ENCODE measurements at regions not wholly inside any gene's neighbourhood (a gene's known extent, or its start where the extent isn't known, plus 50 kb on each side); places are given as distances from the start of the nearest gene placed in this dataset.

DNA sequence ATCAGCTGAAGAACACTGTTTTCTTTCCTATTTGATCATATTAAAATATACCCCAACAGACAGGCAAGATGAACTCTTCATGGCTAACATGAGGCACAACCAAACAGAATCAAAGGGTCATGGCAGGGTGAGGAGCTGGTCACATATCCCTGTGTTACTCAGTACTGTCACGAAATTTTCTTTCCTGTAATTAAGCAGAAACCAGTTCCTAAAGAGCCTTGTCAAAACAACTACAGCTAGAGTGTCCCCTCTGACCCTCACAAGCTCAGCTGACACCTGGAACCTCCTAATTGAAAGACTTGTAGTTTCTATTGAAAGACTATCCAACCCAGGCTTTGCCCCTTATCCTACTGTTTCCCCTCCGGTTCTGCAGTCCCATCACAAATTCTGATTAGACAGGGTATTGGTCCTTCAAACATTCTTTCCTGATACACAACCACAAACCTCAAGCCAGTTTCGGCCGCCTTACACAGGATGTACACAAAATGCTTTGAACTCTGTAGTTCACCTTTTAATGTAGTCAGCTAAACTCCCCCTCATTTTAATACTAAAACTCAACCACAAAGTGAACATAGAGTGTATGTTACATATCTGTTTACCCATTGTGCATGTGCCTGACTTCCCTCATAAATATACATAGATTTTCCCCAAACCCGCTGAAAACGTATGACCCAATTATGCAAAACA, 651.9 kb downstream of the MRPL39 start:
- Histone ChIP-seq H3K27me3 (ENCODE audit: control insufficient read depth, insufficient read depth, low read length) (no peaks in the 10 kb centered on the region), H3K4me1 (ENCODE audit: control insufficient read depth, insufficient read depth, low read length) (no peaks in the 10 kb centered on the region), H3K4me3 (ENCODE audit: low read length) (no peak overlapping the region), H3K36me3 (ENCODE audit: control insufficient read depth, insufficient read depth, low read length) (no peaks in the 10 kb centered on the region), H3K27ac (ENCODE audit: low read length) (no peak overlapping the region), H3K9me3 (ENCODE audit: control insufficient read depth, insufficient read depth, low read length) (no peaks in the 10 kb centered on the region)
- peaks cover 6% of the 10 kb centered on the region for H3K36me3 Mint-ChIP-seq
- peaks cover 10 to 13% of the 10 kb centered on the region in 2 donors for H3K9me3 Mint-ChIP-seq
- TF ChIP-seq, protein P1, sequence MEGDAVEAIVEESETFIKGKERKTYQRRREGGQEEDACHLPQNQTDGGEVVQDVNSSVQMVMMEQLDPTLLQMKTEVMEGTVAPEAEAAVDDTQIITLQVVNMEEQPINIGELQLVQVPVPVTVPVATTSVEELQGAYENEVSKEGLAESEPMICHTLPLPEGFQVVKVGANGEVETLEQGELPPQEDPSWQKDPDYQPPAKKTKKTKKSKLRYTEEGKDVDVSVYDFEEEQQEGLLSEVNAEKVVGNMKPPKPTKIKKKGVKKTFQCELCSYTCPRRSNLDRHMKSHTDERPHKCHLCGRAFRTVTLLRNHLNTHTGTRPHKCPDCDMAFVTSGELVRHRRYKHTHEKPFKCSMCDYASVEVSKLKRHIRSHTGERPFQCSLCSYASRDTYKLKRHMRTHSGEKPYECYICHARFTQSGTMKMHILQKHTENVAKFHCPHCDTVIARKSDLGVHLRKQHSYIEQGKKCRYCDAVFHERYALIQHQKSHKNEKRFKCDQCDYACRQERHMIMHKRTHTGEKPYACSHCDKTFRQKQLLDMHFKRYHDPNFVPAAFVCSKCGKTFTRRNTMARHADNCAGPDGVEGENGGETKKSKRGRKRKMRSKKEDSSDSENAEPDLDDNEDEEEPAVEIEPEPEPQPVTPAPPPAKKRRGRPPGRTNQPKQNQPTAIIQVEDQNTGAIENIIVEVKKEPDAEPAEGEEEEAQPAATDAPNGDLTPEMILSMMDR (IDR thresholded peaks at IDR 0.05), result no peak
- H3K27me3 Mint-ChIP-seq (ENCODE audit: low read depth in 2 of 2), result no peaks in the 10 kb centered on the region
- H3K4me1 Mint-ChIP-seq, result no peaks in the 10 kb centered on the region
- no peak overlapping the region for H3K4me3 Mint-ChIP-seq
- 49% methylated on average over 6 of the region's 6 CpGs for WGBS (ENCODE audit: insufficient coverage)
- no peak overlapping the region for H3K27ac Mint-ChIP-seq
- DNase-seq, result no peak
- no peak for ATAC-seq
- intact Hi-C loops (cut with micrococcal nuclease), result no loop called here

DNA sequence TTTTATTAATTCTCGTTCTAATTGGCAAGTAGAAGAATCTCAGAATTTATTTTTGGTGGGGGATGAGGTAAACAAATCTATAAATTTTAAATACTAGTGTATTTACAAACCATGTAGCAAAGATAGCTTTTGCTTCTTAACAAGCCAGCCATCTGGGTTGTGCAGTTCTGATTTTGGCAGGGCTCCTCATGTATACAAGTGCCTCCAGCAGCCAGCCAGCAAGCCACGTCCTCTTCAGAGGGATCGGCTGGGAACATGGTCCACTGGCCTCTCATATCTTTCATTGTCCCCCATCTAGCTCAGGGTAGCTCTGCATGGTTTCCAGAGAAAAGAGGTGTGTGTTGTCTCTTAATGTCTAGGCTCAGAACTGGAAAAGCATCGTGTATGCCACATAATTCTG, 659.1 kb downstream of the MRPL39 start:
- Histone ChIP-seq H3K9me3 (ENCODE audit: control insufficient read depth, insufficient read depth, low read length) (peaks cover 7% of the 10 kb centered on the region), H3K36me3 (ENCODE audit: control insufficient read depth, insufficient read depth, low read length) (no peaks in the 10 kb centered on the region), H3K27ac (ENCODE audit: low read length) (no peak overlapping the region), H3K27me3 (ENCODE audit: control insufficient read depth, insufficient read depth, low read length) (no peaks in the 10 kb centered on the region), H3K4me3 (ENCODE audit: low read length) (no peak overlapping the region), H3K4me1 (ENCODE audit: control insufficient read depth, insufficient read depth, low read length) (no peaks in the 10 kb centered on the region)
- Mint-ChIP-seq H3K9me3 (peaks cover 3 to 10% of the 10 kb centered on the region in 2 donors), H3K4me3 (no peak overlapping the region), H3K27me3 (ENCODE audit: low read depth in 2 of 2) (no peaks in the 10 kb centered on the region), H3K4me1 (no peaks in the 10 kb centered on the region), H3K27ac (no peak overlapping the region), H3K36me3 (no peaks in the 10 kb centered on the region)
- no peak for ATAC-seq
- WGBS (ENCODE audit: insufficient coverage), result 70% methylated on average over 3 of the region's 4 CpGs
- intact Hi-C loops (cut with micrococcal nuclease), result no loop called here
- TF ChIP-seq, protein P1 (IDR thresholded peaks at IDR 0.05), result no peak
- no peak for DNase-seq

DNA sequence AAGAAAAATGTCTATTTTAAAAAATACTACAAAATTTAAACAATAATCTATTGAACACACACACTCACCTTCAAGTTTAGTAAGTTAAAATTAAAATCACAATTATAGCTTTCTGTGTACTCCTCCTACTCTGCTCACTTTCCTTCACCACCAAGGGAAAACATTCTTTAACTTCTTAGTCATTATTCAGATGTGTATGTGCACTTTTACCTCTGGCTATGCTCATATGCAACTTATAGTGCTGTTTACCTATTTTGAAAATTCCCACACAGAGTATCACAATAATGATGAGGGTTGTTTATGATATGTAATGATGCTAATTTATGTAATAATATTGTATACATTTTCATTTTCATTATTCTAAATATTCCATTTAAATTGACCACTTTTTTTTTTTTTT, 661.4 kb downstream of the MRPL39 start:
- Histone ChIP-seq H3K27ac (ENCODE audit: low read length) (no peak overlapping the region), H3K36me3 (ENCODE audit: control insufficient read depth, insufficient read depth, low read length) (no peaks in the 10 kb centered on the region), H3K4me3 (ENCODE audit: low read length) (no peak overlapping the region), H3K9me3 (ENCODE audit: control insufficient read depth, insufficient read depth, low read length) (peaks cover 7% of the 10 kb centered on the region), H3K27me3 (ENCODE audit: control insufficient read depth, insufficient read depth, low read length) (no peaks in the 10 kb centered on the region), H3K4me1 (ENCODE audit: control insufficient read depth, insufficient read depth, low read length) (no peaks in the 10 kb centered on the region)
- ATAC-seq, result no peak
- intact Hi-C loops (cut with micrococcal nuclease), result no loop called here
- Mint-ChIP-seq H3K9me3 (peaks cover 7 to 11% of the 10 kb centered on the region in 2 donors), H3K27ac (no peak overlapping the region), H3K4me3 (no peak overlapping the region), H3K36me3 (no peaks in the 10 kb centered on the region), H3K4me1 (no peaks in the 10 kb centered on the region), H3K27me3 (ENCODE audit: low read depth in 2 of 2) (no peaks in the 10 kb centered on the region)
- TF ChIP-seq, protein P1 (IDR thresholded peaks at IDR 0.05), result no peak
- DNase-seq, result no peak

Measured in natural killer cell (primary cell).